Iris pigment epithelial cell (primary cell): ENCODE measurements at regions not wholly inside any gene's neighbourhood (a gene's known extent, or its start where the extent isn't known, plus 50 kb on each side); places are given as distances from the start of the nearest gene placed in this dataset.

ENCODE experiments used
- DNase-seq: peaks from one replicate; pipeline ENCODE4 v3.0.0-alpha.2; 2011; ENCODE audit warnings: low read depth

DNA sequence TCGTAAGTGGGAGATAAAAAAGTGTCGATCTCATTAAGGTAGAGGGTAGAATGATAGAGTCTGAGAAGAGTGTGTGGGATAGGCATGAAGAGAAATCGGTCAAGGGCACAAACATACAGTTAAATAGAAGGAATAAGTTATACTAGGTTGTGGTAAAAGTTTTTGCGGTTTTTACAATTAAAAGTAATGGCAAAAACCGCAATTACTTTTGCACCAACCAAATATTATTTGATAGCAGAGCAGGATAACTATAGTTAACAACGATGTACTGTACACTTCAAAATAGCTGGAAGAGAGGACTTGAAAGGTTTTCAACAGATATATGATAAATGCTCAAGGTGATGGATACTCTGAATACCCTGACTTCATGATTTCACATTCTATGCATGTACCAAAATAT lies 135.8 kb upstream of the CDH12 start:
- no peak for DNase-seq

- no peak for DNase-seq
Observed at GRCh38 chr5:22986281-22986680, 133.1 kb upstream of the CDH12 start.

GRCh38 chr5:22985446-22985845 lies 132.3 kb upstream of the CDH12 start:
- no peak for DNase-seq

DNA sequence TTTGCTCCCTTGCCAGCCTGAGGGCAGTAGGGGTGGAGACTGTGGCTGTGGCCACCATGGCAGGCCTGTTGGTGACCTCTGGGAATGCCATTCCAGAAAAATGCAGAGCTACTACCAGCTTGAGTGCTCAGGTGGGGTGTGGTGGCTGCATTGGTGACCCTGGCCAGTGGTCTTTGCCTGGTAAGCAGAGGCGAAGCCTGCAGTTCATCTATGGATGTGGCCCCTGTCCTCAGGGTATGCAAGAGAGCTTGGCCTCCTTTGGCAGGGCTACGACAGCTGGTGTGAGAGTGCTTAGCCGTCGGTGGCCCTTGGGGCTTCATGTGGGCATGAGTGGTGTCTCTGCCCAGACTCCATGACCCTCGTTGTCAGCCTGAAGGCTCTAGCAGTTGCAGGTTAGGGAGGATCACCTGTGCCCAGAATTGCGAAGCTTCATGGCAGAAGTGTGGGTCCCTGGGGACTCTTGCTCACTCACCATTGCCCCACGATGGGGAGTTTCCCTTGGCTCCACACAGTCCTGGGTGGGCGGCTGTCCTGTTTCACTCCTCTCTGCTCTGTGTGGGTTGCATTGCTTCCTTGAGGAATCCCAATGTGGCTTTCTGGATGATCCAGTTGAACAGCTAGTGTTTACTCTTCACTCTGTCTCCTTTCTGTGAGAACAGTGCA lies 117.9 kb upstream of the CDH12 start:
- no peak for DNase-seq

GRCh38 chr5:22970491-22970890 lies 117.3 kb upstream of the CDH12 start:
- DNase-seq = no peak

GRCh38 chr5:22968386-22968785 lies 115.2 kb upstream of the CDH12 start:
- no peak for DNase-seq

DNA sequence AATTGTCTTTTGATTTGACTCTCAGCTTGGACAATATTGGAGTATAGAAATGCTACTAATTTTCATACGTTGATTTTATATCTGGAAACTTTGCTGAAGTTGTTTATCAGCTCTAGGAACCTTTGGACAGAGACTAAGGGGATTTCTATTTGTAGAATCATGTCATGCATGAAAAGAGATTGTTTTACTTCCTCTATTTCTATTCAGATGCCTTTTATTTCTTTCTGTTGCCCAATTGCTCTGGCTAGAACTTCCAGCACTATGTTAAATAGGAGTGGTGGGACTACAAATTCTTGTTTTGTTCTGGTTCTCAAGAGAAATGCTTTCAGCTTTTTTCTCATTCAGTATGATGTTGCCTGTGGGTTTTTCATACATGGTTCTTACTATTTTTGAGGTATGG lies 112.8 kb upstream of the CDH12 start:
- DNase-seq = no peak

- no peak for DNase-seq
Observed at GRCh38 chr5:22964632-22965031, 111.5 kb upstream of the CDH12 start.

- no peak for DNase-seq
Observed at GRCh38 chr5:22958462-22959262, 105.5 kb upstream of the CDH12 start.

GRCh38 chr5:22947921-22948320 lies 94.8 kb upstream of the CDH12 start:
- DNase-seq = no peak

- peak; percentile 42 for DNase-seq
Observed at GRCh38 chr5:22938362-22938761, 85.2 kb upstream of the CDH12 start.

GRCh38 chr5:22928821-22929482 lies 75.8 kb upstream of the CDH12 start:
- DNase-seq = no peak

DNA sequence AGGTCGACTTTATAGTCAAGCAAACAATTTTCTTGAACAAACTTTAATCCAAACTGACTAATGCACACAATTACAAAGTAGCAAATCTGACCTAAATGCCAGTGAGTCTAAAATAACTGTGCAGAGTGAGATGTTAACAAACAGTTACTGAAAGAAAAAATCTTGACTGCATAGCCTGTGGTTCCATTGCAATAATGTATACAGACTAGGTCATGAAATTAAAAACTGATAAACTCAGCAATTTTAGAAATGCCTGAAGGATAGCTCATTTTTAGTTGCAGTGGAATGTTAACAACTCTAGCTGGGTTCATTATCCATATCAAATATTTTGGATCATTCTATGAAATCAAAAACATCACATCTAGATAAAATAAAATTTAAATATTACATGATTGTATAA lies 73.4 kb upstream of the CDH12 start:
- DNase-seq = peak; percentile 49

- peak; percentile 59 for DNase-seq
Observed at GRCh38 chr5:22918511-22918910, 65.4 kb upstream of the CDH12 start.

DNA sequence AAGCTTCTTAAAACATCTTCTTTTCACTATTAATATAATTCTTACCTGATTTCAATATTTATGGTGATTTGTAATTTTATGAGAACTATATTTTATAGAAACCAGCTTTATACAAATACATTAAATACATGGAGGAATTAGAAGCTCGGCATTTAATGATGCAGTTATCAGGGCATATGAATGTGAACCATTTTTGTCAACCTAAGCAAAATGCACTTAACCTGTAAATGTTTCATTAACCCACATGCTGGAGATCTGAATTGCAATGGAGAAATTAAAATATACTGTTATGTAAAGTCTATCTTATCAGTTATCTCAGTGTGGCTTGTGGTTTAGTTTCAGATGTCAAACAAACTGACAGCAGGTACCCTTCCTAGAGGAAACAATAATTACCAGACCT lies 63.2 kb upstream of the CDH12 start:
- DNase-seq = no peak

DNA sequence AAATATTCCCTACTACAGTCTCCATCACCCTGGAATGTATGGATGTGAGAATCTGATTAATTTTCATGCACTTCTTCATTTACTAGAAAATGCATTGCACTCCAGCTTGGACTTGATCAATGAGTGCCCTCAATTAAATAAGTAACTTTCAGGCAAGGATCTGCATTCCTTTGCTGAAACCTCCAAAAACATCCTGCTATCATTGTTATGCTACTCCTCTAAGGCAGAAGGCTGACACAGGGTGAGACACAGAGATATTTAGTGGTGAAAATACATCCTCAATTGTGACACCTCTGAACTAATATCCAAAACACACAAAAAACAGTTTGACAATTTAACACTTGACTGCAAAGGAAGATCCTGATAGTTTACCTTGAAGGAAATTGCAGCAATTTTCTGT lies 57.9 kb upstream of the CDH12 start:
- no peak for DNase-seq

DNA sequence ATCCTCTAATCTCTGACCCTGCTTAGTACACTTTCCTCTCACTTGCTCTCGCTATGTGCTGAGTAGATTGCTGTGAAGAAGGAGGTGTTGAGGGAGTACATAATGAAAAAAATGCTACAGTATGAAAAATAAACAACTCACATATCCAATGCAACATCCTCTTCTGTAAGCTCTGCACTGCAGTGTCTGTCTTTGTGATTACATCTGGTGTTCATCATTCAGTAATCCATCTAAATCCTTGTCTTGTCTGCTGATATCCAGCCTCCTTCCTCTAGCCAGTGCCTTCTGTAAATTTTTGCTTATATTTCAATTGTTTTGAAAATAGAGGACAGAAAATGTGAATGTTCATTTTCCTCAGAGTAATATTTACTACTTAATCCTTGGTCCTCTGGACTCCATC lies 57.4 kb upstream of the CDH12 start:
- DNase-seq = peak; percentile 34

DNA sequence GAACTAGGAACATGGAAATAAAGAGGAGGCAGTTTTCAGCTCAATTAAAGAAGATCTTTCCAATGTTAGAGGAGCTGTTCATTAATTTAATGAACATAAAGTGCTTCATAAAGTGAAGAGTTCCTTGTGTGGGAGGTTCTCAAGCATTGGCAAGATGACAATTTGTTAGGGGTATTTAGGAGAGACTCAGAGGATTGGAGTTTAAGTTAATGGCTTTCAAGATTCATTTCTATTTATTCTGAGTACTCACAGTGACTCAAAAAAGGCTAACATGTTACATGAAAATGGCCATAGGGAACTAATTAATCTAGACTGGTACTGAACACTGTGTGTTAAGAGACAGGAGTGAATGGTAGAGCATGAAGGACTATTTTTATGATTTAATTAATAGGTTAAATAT lies 55.4 kb upstream of the CDH12 start:
- peak; percentile 34 for DNase-seq

- DNase-seq = peak; percentile 88
Observed at GRCh38 chr5:22908129-22908528, 55.0 kb upstream of the CDH12 start.
